ENCODE measurements at regions not wholly inside any gene's neighbourhood (a gene's known extent, or its start where the extent isn't known, plus 50 kb on each side); places are given as distances from the start of the nearest gene placed in this dataset.

GRCh38 chr18:10244341-10244740, 210.1 kb upstream of the APCDD1 start:
- Histone ChIP-seq H3K4me3 (ENCODE audit: control insufficient read depth in 1 of 2, extremely low read depth in 1 of 2, low read length in 1 of 2) (no peak overlapping the region), H3K27me3 (replicated peaks in 1 of 2; ENCODE audit: control insufficient read depth in 2 of 2, extremely low read depth in 1 of 2, insufficient read depth in 2 of 2, low read length in 1 of 2) (no peaks in the 10 kb centered on the region), H3K36me3 (ENCODE audit: control insufficient read depth in 2 of 2, extremely low read depth in 1 of 2, insufficient read depth in 1 of 2, low read length in 1 of 2) (no peaks in the 10 kb centered on the region), H3K4me1 (ENCODE audit: control insufficient read depth in 1 of 2, extremely low read depth in 1 of 2, insufficient read depth in 2 of 2, low read length in 2 of 2) (peaks cover 0 to 2% of the 10 kb centered on the region in 2 experiments), H3K9me3 (no peaks in the 10 kb centered on the region), H3K27ac (ENCODE audit: low read length) (no peak overlapping the region)
- CTCF ChIA-PET = no interaction called here
- Mint-ChIP-seq H3K27me3 (no peaks in the 10 kb centered on the region), H3K27ac (no peak overlapping the region), H3K9me3 (no peaks in the 10 kb centered on the region), H3K36me3 (no peaks in the 10 kb centered on the region), H3K4me3 (no peak overlapping the region), H3K4me1 (no peaks in the 10 kb centered on the region)
- WGBS (ENCODE audit: insufficient coverage) = 84% methylated on average over 7 of the region's 8 CpGs
- POLR2A ChIA-PET = no interaction called here
- DNase-seq (no peak), ATAC-seq (replicated peaks in 1 of 4) (no peak)

- Histone ChIP-seq H3K27me3 (replicated peaks in 1 of 2; ENCODE audit: control insufficient read depth in 2 of 2, extremely low read depth in 1 of 2, insufficient read depth in 2 of 2, low read length in 1 of 2) (no peaks in the 10 kb centered on the region), H3K36me3 (ENCODE audit: control insufficient read depth in 2 of 2, extremely low read depth in 1 of 2, insufficient read depth in 1 of 2, low read length in 1 of 2) (no peaks in the 10 kb centered on the region), H3K27ac (ENCODE audit: low read length) (no peak overlapping the region), H3K9me3 (no peaks in the 10 kb centered on the region), H3K4me1 (ENCODE audit: control insufficient read depth in 1 of 2, extremely low read depth in 1 of 2, insufficient read depth in 2 of 2, low read length in 2 of 2) (peaks cover 0 to 2% of the 10 kb centered on the region in 2 experiments), H3K4me3 (ENCODE audit: control insufficient read depth in 1 of 2, extremely low read depth in 1 of 2, low read length in 1 of 2) (no peak overlapping the region)
- no peaks in the 10 kb centered on the region for H3K27me3 Mint-ChIP-seq
- peaks cover 0 to 2% (median 0%) of the 10 kb centered on the region in 3 donors for H3K9me3 Mint-ChIP-seq
- ChIA-PET CTCF (no interaction called here), POLR2A (no interaction called here)
- no peak for ATAC-seq (replicated peaks in 1 of 4)
- no peak overlapping the region for H3K4me3 Mint-ChIP-seq
- DNase-seq = no peak
- no peak overlapping the region for H3K27ac Mint-ChIP-seq
- WGBS (ENCODE audit: insufficient coverage) = 89% methylated on average over 10 of the region's 11 CpGs
- no peaks in the 10 kb centered on the region for H3K4me1 Mint-ChIP-seq
- no peaks in the 10 kb centered on the region for H3K36me3 Mint-ChIP-seq
Measured at GRCh38 chr18:10245031-10245845, 209.2 kb upstream of the APCDD1 start.

- H3K36me3 ChIP-seq (ENCODE audit: control insufficient read depth in 2 of 2, extremely low read depth in 1 of 2, insufficient read depth in 1 of 2, low read length in 1 of 2) = no peaks in the 10 kb centered on the region
- ATAC-seq (replicated peaks in 1 of 4) (no peak), DNase-seq (no peak)
- no peaks in the 10 kb centered on the region for H3K36me3 Mint-ChIP-seq
- no peaks in the 10 kb centered on the region for H3K4me1 Mint-ChIP-seq
- H3K27ac Mint-ChIP-seq = no peak overlapping the region
- CTCF ChIA-PET = no interaction called here
- WGBS (ENCODE audit: insufficient coverage) = 80% methylated on average over 6 of the region's 6 CpGs
- POLR2A ChIA-PET = no interaction called here
- H3K4me3 ChIP-seq (ENCODE audit: control insufficient read depth in 1 of 2, extremely low read depth in 1 of 2, low read length in 1 of 2) = no peak overlapping the region
- no peaks in the 10 kb centered on the region for H3K27me3 Mint-ChIP-seq
- no peaks in the 10 kb centered on the region for H3K9me3 ChIP-seq
- peaks cover 0 to 2% of the 10 kb centered on the region in 2 experiments for H3K4me1 ChIP-seq (ENCODE audit: control insufficient read depth in 1 of 2, extremely low read depth in 1 of 2, insufficient read depth in 2 of 2, low read length in 2 of 2)
- H3K27ac ChIP-seq (ENCODE audit: low read length) = no peak overlapping the region
- H3K27me3 ChIP-seq (replicated peaks in 1 of 2; ENCODE audit: control insufficient read depth in 2 of 2, extremely low read depth in 1 of 2, insufficient read depth in 2 of 2, low read length in 1 of 2) = no peaks in the 10 kb centered on the region
- no peak overlapping the region for H3K4me3 Mint-ChIP-seq
- H3K9me3 Mint-ChIP-seq = peaks cover 0 to 4% (median 0%) of the 10 kb centered on the region in 3 donors
Measured at GRCh38 chr18:10245846-10246175, 208.6 kb upstream of the APCDD1 start.

- Histone ChIP-seq H3K27ac (ENCODE audit: low read length) (no peak overlapping the region), H3K27me3 (replicated peaks in 1 of 2; ENCODE audit: control insufficient read depth in 2 of 2, extremely low read depth in 1 of 2, insufficient read depth in 2 of 2, low read length in 1 of 2) (no peaks in the 10 kb centered on the region), H3K9me3 (no peaks in the 10 kb centered on the region), H3K4me1 (ENCODE audit: control insufficient read depth in 1 of 2, extremely low read depth in 1 of 2, insufficient read depth in 2 of 2, low read length in 2 of 2) (peaks cover 0 to 2% of the 10 kb centered on the region in 2 experiments), H3K4me3 (ENCODE audit: control insufficient read depth in 1 of 2, extremely low read depth in 1 of 2, low read length in 1 of 2) (no peak overlapping the region), H3K36me3 (ENCODE audit: control insufficient read depth in 2 of 2, extremely low read depth in 1 of 2, insufficient read depth in 1 of 2, low read length in 1 of 2) (no peaks in the 10 kb centered on the region)
- ChIA-PET POLR2A (no interaction called here), CTCF (no interaction called here)
- Mint-ChIP-seq H3K36me3 (no peaks in the 10 kb centered on the region), H3K4me1 (no peaks in the 10 kb centered on the region), H3K9me3 (peaks cover 0 to 4% (median 0%) of the 10 kb centered on the region in 3 donors), H3K27me3 (no peaks in the 10 kb centered on the region), H3K4me3 (no peak overlapping the region), H3K27ac (no peak overlapping the region)
- 67% methylated on average over 16 of the region's 21 CpGs for WGBS (ENCODE audit: insufficient coverage)
- no peak for DNase-seq
- no peak for ATAC-seq (replicated peaks in 1 of 4)
Measured at GRCh38 chr18:10247021-10247741, 207.3 kb upstream of the APCDD1 start.

GRCh38 chr18:10247742-10248082, 206.7 kb upstream of the APCDD1 start:
- Histone ChIP-seq H3K27me3 (replicated peaks in 1 of 2; ENCODE audit: control insufficient read depth in 2 of 2, extremely low read depth in 1 of 2, insufficient read depth in 2 of 2, low read length in 1 of 2) (no peaks in the 10 kb centered on the region), H3K9me3 (no peaks in the 10 kb centered on the region), H3K4me3 (ENCODE audit: control insufficient read depth in 1 of 2, extremely low read depth in 1 of 2, low read length in 1 of 2) (no peak overlapping the region), H3K36me3 (ENCODE audit: control insufficient read depth in 2 of 2, extremely low read depth in 1 of 2, insufficient read depth in 1 of 2, low read length in 1 of 2) (no peaks in the 10 kb centered on the region), H3K27ac (ENCODE audit: low read length) (no peak overlapping the region), H3K4me1 (ENCODE audit: control insufficient read depth in 1 of 2, extremely low read depth in 1 of 2, insufficient read depth in 2 of 2, low read length in 2 of 2) (peaks cover 0 to 2% of the 10 kb centered on the region in 2 experiments)
- POLR2A ChIA-PET = no interaction called here
- no peak for ATAC-seq (replicated peaks in 1 of 4)
- Mint-ChIP-seq H3K27me3 (no peaks in the 10 kb centered on the region), H3K9me3 (peaks cover 0 to 4% (median 0%) of the 10 kb centered on the region in 3 donors), H3K36me3 (no peaks in the 10 kb centered on the region), H3K4me3 (no peak overlapping the region), H3K27ac (no peak overlapping the region), H3K4me1 (no peaks in the 10 kb centered on the region)
- CTCF ChIA-PET = no interaction called here
- WGBS (ENCODE audit: insufficient coverage) = 82% methylated on average over 4 of the region's 10 CpGs
- no peak for DNase-seq

GRCh38 chr18:10248738-10249137, 205.7 kb upstream of the APCDD1 start:
- H3K9me3 ChIP-seq = no peaks in the 10 kb centered on the region
- no peak overlapping the region for H3K27ac ChIP-seq (ENCODE audit: low read length)
- no peaks in the 10 kb centered on the region for H3K36me3 ChIP-seq (ENCODE audit: control insufficient read depth in 2 of 2, extremely low read depth in 1 of 2, insufficient read depth in 1 of 2, low read length in 1 of 2)
- H3K27me3 ChIP-seq (replicated peaks in 1 of 2; ENCODE audit: control insufficient read depth in 2 of 2, extremely low read depth in 1 of 2, insufficient read depth in 2 of 2, low read length in 1 of 2) = no peaks in the 10 kb centered on the region
- H3K4me3 ChIP-seq (ENCODE audit: control insufficient read depth in 1 of 2, extremely low read depth in 1 of 2, low read length in 1 of 2) = no peak overlapping the region
- Mint-ChIP-seq H3K36me3 (no peaks in the 10 kb centered on the region), H3K9me3 (peaks cover 0 to 4% (median 0%) of the 10 kb centered on the region in 3 donors), H3K4me1 (no peaks in the 10 kb centered on the region), H3K27ac (no peak overlapping the region), H3K27me3 (no peaks in the 10 kb centered on the region), H3K4me3 (no peak overlapping the region)
- POLR2A ChIA-PET = no interaction called here
- ATAC-seq (replicated peaks in 1 of 4) = no peak
- no peak for DNase-seq
- peaks cover 0 to 2% of the 10 kb centered on the region in 2 experiments for H3K4me1 ChIP-seq (ENCODE audit: control insufficient read depth in 1 of 2, extremely low read depth in 1 of 2, insufficient read depth in 2 of 2, low read length in 2 of 2)
- 69% methylated on average over 3 of the region's 5 CpGs for WGBS (ENCODE audit: insufficient coverage)
- CTCF ChIA-PET = no interaction called here

Data from T-cell (primary cell).